Glutamatergic neuron (in vitro differentiated cells): ENCODE measurements at regions not wholly inside any gene's neighbourhood (a gene's known extent, or its start where the extent isn't known, plus 50 kb on each side); places are given as distances from the start of the nearest gene placed in this dataset.

Source experiments
- DNase-seq: peaks from one replicate; pipeline ENCODE4 v3.0.0; 2022
- H3K27ac Mint-ChIP-seq: one replicate; pipeline ENCODE4 v1.8.0; 2020; ENCODE audit warnings: mild to moderate bottlenecking, mixed read lengths, inconsistent platforms; ENCODE audit not compliant: unreplicated experiment
- H3K27me3 Mint-ChIP-seq: one replicate; pipeline ENCODE4 v1.8.0; 2020; ENCODE audit warnings: mild to moderate bottlenecking, moderate library complexity, mixed read lengths, inconsistent platforms; ENCODE audit not compliant: unreplicated experiment
- H3K36me3 Mint-ChIP-seq: one replicate; pipeline ENCODE4 v1.8.0; 2020; ENCODE audit warnings: mild to moderate bottlenecking, mixed read lengths, inconsistent platforms; ENCODE audit not compliant: unreplicated experiment
- H3K4me1 Mint-ChIP-seq: one replicate; pipeline ENCODE4 v1.8.0; 2020; ENCODE audit warnings: mild to moderate bottlenecking, low read depth, mixed read lengths, inconsistent platforms; ENCODE audit not compliant: unreplicated experiment
- H3K4me3 Mint-ChIP-seq: one replicate; pipeline ENCODE4 v1.8.0; 2020; ENCODE audit warnings: mild to moderate bottlenecking, mixed read lengths, inconsistent platforms; ENCODE audit not compliant: unreplicated experiment
- H3K9me3 Mint-ChIP-seq: one replicate; pipeline ENCODE4 v1.8.0; 2020; ENCODE audit warnings: mild to moderate bottlenecking, moderate library complexity, mixed read lengths, inconsistent platforms; ENCODE audit not compliant: unreplicated experiment
- TF ChIP-seq, protein P1 (sequence below): fragments of 200-600 bp; sonication (generic); IDR thresholded peaks from one replicate; pipeline ENCODE4 v1.5.0; 2021; ENCODE audit not compliant: partially characterized antibody, unreplicated experiment

DNA sequence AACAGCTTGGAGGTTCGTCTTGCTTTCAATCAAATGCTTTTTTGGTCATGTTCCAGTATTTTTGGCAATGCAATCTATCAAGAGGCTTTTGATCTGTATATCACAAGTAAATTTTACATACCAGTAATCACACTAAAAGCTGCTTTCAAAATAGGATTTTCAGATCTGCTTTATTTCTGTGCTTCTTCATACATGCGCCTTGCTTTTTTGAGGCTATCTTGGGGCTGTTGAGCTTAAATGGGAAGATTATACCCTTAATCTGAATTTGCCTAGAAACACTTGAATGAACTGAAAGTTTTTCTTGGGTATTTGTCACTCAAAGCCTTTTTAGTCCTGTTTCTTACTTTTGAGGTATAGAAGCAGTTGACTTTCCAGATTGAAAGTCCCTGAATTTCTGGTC is 62.1 kb upstream of the DCBLD2 start:
- no peaks in the 10 kb centered on the region for H3K27me3 Mint-ChIP-seq
- TF ChIP-seq, protein P1, sequence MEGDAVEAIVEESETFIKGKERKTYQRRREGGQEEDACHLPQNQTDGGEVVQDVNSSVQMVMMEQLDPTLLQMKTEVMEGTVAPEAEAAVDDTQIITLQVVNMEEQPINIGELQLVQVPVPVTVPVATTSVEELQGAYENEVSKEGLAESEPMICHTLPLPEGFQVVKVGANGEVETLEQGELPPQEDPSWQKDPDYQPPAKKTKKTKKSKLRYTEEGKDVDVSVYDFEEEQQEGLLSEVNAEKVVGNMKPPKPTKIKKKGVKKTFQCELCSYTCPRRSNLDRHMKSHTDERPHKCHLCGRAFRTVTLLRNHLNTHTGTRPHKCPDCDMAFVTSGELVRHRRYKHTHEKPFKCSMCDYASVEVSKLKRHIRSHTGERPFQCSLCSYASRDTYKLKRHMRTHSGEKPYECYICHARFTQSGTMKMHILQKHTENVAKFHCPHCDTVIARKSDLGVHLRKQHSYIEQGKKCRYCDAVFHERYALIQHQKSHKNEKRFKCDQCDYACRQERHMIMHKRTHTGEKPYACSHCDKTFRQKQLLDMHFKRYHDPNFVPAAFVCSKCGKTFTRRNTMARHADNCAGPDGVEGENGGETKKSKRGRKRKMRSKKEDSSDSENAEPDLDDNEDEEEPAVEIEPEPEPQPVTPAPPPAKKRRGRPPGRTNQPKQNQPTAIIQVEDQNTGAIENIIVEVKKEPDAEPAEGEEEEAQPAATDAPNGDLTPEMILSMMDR, result no peak
- H3K27ac Mint-ChIP-seq, result no peak overlapping the region
- no peaks in the 10 kb centered on the region for H3K36me3 Mint-ChIP-seq
- H3K9me3 Mint-ChIP-seq, result peaks cover 1% of the 10 kb centered on the region
- peaks cover 2% of the 10 kb centered on the region for H3K4me1 Mint-ChIP-seq
- DNase-seq, result no peak
- H3K4me3 Mint-ChIP-seq, result no peak overlapping the region

DNA sequence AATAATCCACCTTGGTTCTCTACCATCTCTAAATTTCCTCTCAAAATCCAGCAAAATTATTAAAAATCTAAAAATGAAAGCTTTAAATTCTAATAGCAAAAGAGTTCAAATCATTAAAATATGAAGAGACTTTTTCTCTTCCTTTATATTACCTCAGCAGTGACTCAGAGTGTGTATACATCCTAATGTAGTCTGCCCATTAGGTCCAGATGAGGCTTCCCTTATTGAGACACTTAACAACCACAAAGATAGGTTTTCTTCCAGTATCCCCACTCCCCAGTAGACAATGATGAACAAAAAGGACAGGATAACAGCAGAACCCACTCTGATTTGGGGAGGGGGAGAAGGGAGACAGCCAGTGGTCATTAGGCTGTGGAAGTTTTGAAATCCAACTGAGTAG is 61.5 kb upstream of the DCBLD2 start:
- Mint-ChIP-seq H3K27me3 (no peaks in the 10 kb centered on the region), H3K27ac (no peak overlapping the region), H3K4me3 (no peak overlapping the region), H3K4me1 (peaks cover 2% of the 10 kb centered on the region), H3K36me3 (no peaks in the 10 kb centered on the region), H3K9me3 (peaks cover 1% of the 10 kb centered on the region)
- no peak for DNase-seq
- TF ChIP-seq, protein P1, result no peak

DNA sequence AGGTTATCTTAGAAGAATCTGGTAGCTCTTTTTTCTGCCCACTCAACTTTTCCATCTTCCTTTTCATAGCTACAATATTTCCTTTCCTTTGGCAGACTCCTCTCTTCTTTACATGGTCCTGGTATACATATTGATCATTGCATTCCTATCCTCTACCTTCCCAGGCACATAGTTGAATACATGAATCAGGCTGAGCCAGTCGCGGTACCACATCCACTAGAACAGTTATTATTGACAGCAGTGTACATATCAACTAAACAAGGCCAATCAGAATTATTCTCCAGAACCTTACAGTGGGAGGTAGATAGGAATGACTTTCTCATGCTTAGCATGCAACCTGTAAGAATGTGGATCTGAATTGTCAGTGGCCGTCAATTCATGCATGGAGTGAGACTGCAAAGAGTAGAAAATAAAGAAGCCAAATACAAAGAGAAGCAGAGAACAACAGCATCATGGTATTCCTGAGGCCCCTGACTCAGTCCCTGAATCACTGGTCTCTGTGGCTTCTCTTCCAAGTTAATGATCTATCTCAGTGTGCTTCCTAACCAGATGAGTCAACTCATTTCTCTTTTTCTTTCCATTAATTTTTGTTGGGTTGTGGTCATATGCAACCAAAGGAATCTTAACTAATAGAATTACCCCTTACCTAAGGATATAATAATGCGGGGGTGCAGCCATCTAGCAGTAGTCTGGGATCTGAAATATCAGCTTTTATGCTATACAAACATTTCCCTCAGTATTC is 60.9 kb upstream of the DCBLD2 start:
- Mint-ChIP-seq H3K36me3 (no peaks in the 10 kb centered on the region), H3K27me3 (no peaks in the 10 kb centered on the region), H3K27ac (no peak overlapping the region), H3K4me3 (no peak overlapping the region), H3K4me1 (peaks cover 2% of the 10 kb centered on the region), H3K9me3 (peaks cover 1% of the 10 kb centered on the region)
- no peak for DNase-seq
- TF ChIP-seq, protein P1, result no peak

DNA sequence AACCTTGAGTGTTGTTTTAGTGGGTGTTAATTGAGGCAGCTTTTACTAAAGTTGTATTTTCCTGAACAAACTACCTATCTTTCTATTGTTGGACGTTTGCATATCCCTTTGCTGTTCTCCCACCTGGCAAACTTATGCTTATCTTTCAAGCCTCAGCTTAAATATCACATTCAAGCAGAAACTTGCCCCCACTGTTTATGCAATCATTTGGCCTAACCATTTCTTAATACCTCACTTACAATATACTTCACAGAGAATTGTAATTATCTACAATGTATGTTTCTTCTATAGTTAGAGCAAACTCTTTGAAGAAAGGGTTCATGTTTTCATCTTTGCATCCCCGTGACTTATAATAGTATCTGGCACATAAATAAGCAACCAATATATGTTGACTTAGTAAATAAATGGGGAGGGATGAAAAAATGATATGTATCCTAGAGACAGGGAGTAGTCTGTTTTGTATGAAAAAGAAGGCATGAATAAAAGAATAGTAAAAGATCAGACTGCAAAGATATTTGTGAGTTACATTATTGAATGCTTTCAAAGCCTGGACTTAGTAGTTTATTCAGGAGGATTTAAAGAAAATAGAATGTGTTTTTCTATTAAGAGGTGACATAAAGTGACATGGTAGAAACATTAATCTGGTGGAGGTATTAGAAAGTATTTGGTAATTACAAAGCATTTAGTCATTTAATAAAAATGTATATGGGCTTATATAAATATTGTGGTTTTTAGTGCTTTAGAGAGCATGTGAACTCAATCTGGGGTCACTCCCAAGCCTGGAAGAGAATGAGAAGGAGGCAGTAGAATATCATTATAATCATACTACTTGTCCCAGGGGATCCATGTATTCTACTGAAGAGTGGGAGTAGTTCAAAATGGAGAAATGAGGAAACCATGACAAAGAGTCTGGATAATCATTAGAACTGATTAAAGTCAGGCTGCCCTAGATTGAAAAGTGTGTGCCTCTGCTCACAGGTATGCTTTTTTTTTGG is 60.0 kb upstream of the DCBLD2 start:
- Mint-ChIP-seq H3K4me3 (no peak overlapping the region), H3K27ac (no peak overlapping the region), H3K4me1 (no peaks in the 10 kb centered on the region), H3K27me3 (no peaks in the 10 kb centered on the region), H3K36me3 (no peaks in the 10 kb centered on the region), H3K9me3 (no peaks in the 10 kb centered on the region)
- TF ChIP-seq, protein P1, result no peak
- DNase-seq, result no peak
